ENCODE measurements at regions not wholly inside any gene's neighbourhood (a gene's known extent, or its start where the extent isn't known, plus 50 kb on each side); places are given as distances from the start of the nearest gene placed in this dataset.
A peak's percentile ranks its signal among the peaks of the same experiment; 100 is the strongest.

- DNase-seq: no peak
Measured at GRCh38 chr12:92574911-92575570, 127.7 kb upstream of the PLEKHG7 start.

- DNase-seq: no peak
Measured at GRCh38 chr12:92574051-92574783, 128.6 kb upstream of the PLEKHG7 start.

GRCh38 chr12:92573104-92573503 lies 129.7 kb upstream of the PLEKHG7 start:
- DNase-seq: no peak

- DNase-seq: no peak
Measured at GRCh38 chr12:92571844-92572543, 130.8 kb upstream of the PLEKHG7 start.

GRCh38 chr12:92571169-92571568 lies 131.6 kb upstream of the PLEKHG7 start:
- DNase-seq: no peak

- DNase-seq: peak; percentile 89
Measured at GRCh38 chr12:92570056-92570753, 132.6 kb upstream of the PLEKHG7 start.

GRCh38 chr12:92568691-92569090 lies 134.1 kb upstream of the PLEKHG7 start:
- DNase-seq: no peak

GRCh38 chr12:92566448-92567019 lies 136.3 kb upstream of the PLEKHG7 start:
- no peak for DNase-seq

- DNase-seq: no peak
Measured at GRCh38 chr12:92563819-92564218, 139.0 kb upstream of the PLEKHG7 start.

- no peak for DNase-seq
Measured at GRCh38 chr12:92562063-92562734, 140.6 kb upstream of the PLEKHG7 start.

- no peak for DNase-seq
Measured at GRCh38 chr12:92561543-92561899, 141.3 kb upstream of the PLEKHG7 start.

- DNase-seq: no peak
Measured at GRCh38 chr12:92560713-92561542, 141.9 kb upstream of the PLEKHG7 start.

GRCh38 chr12:92558806-92559205 lies 144.0 kb upstream of the PLEKHG7 start:
- no peak for DNase-seq

- no peak for DNase-seq
Measured at GRCh38 chr12:92558215-92558773, 144.5 kb upstream of the PLEKHG7 start.

GRCh38 chr12:92557422-92557724 lies 145.4 kb upstream of the PLEKHG7 start:
- no peak for DNase-seq

GRCh38 chr12:92556637-92557421 lies 146.0 kb upstream of the PLEKHG7 start:
- DNase-seq: no peak

GRCh38 chr12:92556141-92556540 lies 146.6 kb upstream of the PLEKHG7 start:
- no peak for DNase-seq

GRCh38 chr12:92554158-92555073 lies 148.4 kb upstream of the PLEKHG7 start:
- no peak for DNase-seq

GRCh38 chr12:92553389-92553788 lies 149.4 kb upstream of the PLEKHG7 start:
- DNase-seq: no peak
